Activated B cell treated with CpG ODN at 0.5 μM for 24 hours (primary cell): ENCODE measurements at regions not wholly inside any gene's neighbourhood (a gene's known extent, or its start where the extent isn't known, plus 50 kb on each side); places are given as distances from the start of the nearest gene placed in this dataset.

Experiments
- ATAC-seq: fragments of 200-7000 bp; cut with Tn5 transposase; one replicate; pipeline ENCODE4 v1.10.0; 2021; ENCODE audit warnings: low read depth, mild to moderate bottlenecking, moderate library complexity
- CTCF ChIA-PET: fragments of 350-600 bp; sonication (Branson Sonifier 250); formaldehyde crosslinking; loops from one replicate; lab custom pipeline; 2021; ENCODE audit warnings: antibody characterized with exemption; lab: Charles Lee
- POLR2A ChIA-PET: fragments of 350-600 bp; sonication (Branson Sonifier 250); formaldehyde crosslinking; loops from one replicate; lab custom pipeline; 2021; ENCODE audit warnings: antibody characterized with exemption; lab: Charles Lee
- DNase-seq: peaks from one replicate; pipeline ENCODE4 v3.0.0; 2022
- H3K27ac Mint-ChIP-seq: one replicate; pipeline ENCODE4 v1.8.0; 2020; ENCODE audit warnings: mixed read lengths
- H3K27me3 Mint-ChIP-seq: one replicate; pipeline ENCODE4 v1.8.0; 2021; ENCODE audit warnings: mixed read lengths
- H3K36me3 Mint-ChIP-seq: one replicate; pipeline ENCODE4 v1.8.0; 2021; ENCODE audit warnings: low read depth, mixed read lengths
- H3K4me1 Mint-ChIP-seq: one replicate; pipeline ENCODE4 v1.8.0; 2021; ENCODE audit warnings: mixed read lengths
- H3K4me3 Mint-ChIP-seq: one replicate; pipeline ENCODE4 v1.8.0; 2020; ENCODE audit warnings: mild to moderate bottlenecking, mixed read lengths
- H3K9me3 Mint-ChIP-seq: one replicate; pipeline ENCODE4 v1.8.0; 2020; ENCODE audit warnings: mixed read lengths
- CTCF ChIP-seq: fragments of 200-600 bp; IDR thresholded peaks from one replicate; pipeline ENCODE4 v1.8.0; 2022; ENCODE audit warnings: antibody characterized with exemption, mild to moderate bottlenecking
- intact Hi-C: fragments of 100-400 bp; cut with micrococcal nuclease; formaldehyde crosslinking; loops from one replicate; pipeline ENCODE4 v1.15.1; 2024

- Mint-ChIP-seq H3K4me3 (no peak overlapping the region), H3K36me3 (no peaks in the 10 kb centered on the region), H3K4me1 (no peaks in the 10 kb centered on the region), H3K27me3 (no peaks in the 10 kb centered on the region), H3K27ac (no peak overlapping the region), H3K9me3 (peaks cover 5% of the 10 kb centered on the region)
- intact Hi-C loops: no loop called here
- ChIA-PET CTCF (no interaction called here), POLR2A (no interaction called here)
- ATAC-seq (no peak), DNase-seq (no peak)
- TF ChIP-seq CTCF: no peak
Measured at GRCh38 chr3:176321099-176321498, 876.2 kb downstream of the TBL1XR1 start.

DNA sequence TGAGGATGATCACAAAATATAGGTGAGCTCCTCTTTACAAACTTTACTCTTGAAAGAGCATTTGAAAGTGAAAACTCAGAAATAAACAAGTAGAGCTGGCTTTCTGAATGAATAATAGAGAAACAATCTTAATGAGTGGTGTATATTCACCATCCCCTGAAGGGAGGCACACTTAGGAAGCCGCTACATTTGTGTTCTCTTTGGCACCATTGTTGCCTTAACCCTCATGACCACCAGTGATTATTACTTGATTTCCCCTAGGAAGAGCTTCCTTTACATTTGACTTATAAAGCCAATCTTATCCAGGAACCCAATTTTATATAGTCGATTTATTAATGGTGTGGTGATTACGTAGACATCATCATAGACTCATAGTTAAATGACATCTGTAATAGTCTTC lies 883.9 kb downstream of the TBL1XR1 start:
- no peaks in the 10 kb centered on the region for H3K4me1 Mint-ChIP-seq
- no peaks in the 10 kb centered on the region for H3K27me3 Mint-ChIP-seq
- intact Hi-C loops: no loop called here
- CTCF ChIA-PET: no interaction called here
- H3K27ac Mint-ChIP-seq: no peak overlapping the region
- TF ChIP-seq CTCF: no peak
- DNase-seq: no peak
- peaks cover 4% of the 10 kb centered on the region for H3K9me3 Mint-ChIP-seq
- ATAC-seq: no peak
- H3K36me3 Mint-ChIP-seq: no peaks in the 10 kb centered on the region
- POLR2A ChIA-PET: no interaction called here
- no peak overlapping the region for H3K4me3 Mint-ChIP-seq

DNA sequence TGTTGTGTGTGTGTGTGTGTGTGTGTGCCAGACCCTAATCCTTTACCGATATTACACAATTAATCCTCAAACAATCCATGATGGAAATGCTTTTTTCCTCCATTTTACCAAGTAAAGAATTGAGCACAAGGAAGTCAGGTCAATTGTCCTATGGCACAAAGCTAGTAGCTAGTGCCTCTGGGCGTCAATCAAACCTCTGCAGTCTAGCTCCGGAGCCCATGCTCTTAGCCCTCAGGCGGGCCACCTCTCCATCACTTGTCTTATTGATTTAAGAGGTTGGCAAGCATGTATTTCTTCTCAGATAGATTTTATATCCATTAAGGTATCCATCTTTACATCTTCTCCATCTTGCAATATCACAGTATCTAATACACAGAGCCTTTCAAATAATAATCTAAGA lies 886.6 kb downstream of the TBL1XR1 start:
- no peaks in the 10 kb centered on the region for H3K36me3 Mint-ChIP-seq
- no peaks in the 10 kb centered on the region for H3K4me1 Mint-ChIP-seq
- H3K27me3 Mint-ChIP-seq: no peaks in the 10 kb centered on the region
- intact Hi-C loops: no loop called here
- DNase-seq: no peak
- no peak overlapping the region for H3K27ac Mint-ChIP-seq
- POLR2A ChIA-PET: no interaction called here
- no peak for TF ChIP-seq CTCF
- H3K4me3 Mint-ChIP-seq: no peak overlapping the region
- CTCF ChIA-PET: no interaction called here
- H3K9me3 Mint-ChIP-seq: peaks cover 4% of the 10 kb centered on the region
- ATAC-seq: no peak

GRCh38 chr3:176302271-176302670 lies 895.0 kb downstream of the TBL1XR1 start:
- ChIA-PET CTCF (no interaction called here), POLR2A (no interaction called here)
- H3K27me3 Mint-ChIP-seq: no peaks in the 10 kb centered on the region
- no peak for TF ChIP-seq CTCF
- H3K4me3 Mint-ChIP-seq: no peak overlapping the region
- H3K27ac Mint-ChIP-seq: no peak overlapping the region
- H3K36me3 Mint-ChIP-seq: no peaks in the 10 kb centered on the region
- DNase-seq (no peak), ATAC-seq (no peak)
- H3K4me1 Mint-ChIP-seq: no peaks in the 10 kb centered on the region
- peaks cover 2% of the 10 kb centered on the region for H3K9me3 Mint-ChIP-seq
- intact Hi-C loops: no loop called here

DNA sequence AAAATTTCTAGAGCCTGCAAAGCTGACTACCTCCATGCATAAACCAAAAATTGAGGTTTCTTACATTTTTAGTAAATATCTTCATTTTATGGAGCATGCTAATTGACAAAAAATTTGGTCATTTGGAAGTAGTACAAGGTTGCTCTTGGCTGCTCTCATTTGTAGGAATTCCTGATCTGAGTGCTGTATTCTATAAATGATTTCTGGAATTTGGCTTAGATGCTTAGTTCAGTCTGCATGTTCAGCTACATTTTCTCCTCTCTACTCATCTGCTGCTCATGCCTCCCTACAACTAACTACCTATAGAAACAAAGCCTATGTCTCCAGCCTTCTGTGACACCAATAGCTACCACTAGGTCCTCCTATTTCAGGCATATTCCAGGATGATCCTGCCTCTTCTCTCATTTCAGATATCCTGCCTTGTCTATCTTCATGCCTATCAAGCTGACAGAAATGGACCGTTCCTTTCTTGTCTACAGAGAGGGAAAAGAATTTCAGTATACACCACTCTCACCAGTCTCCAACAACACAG lies 901.1 kb downstream of the TBL1XR1 start:
- peaks cover 8% of the 10 kb centered on the region for H3K9me3 Mint-ChIP-seq
- no peaks in the 10 kb centered on the region for H3K27me3 Mint-ChIP-seq
- DNase-seq (no peak), ATAC-seq (no peak)
- POLR2A ChIA-PET: no interaction called here
- no peaks in the 10 kb centered on the region for H3K4me1 Mint-ChIP-seq
- TF ChIP-seq CTCF: no peak
- intact Hi-C loops: no loop called here
- CTCF ChIA-PET: no interaction called here
- no peak overlapping the region for H3K4me3 Mint-ChIP-seq
- no peaks in the 10 kb centered on the region for H3K36me3 Mint-ChIP-seq
- no peak overlapping the region for H3K27ac Mint-ChIP-seq
